GM21447 (cell line): ENCODE measurements at regions not wholly inside any gene's neighbourhood (a gene's known extent, or its start where the extent isn't known, plus 50 kb on each side); places are given as distances from the start of the nearest gene placed in this dataset.
"Not testable (repeated sequence)": the region's sequence is repeated elsewhere in the genome, so short reads cannot be mapped to it uniquely, and the experiment has no call there.

ENCODE experiments used
- ATAC-seq: cut with Tn5 transposase; IDR thresholded peaks from one replicate; pipeline ENCODE4 v1.9.1; 2021; ENCODE audit not compliant: unreplicated experiment

GRCh38 chr6:82783587-82784236, 281.9 kb downstream of the UBE3D start:
- ATAC-seq: no peak

- ATAC-seq: no peak
Measured at GRCh38 chr6:82785206-82785605, 280.4 kb downstream of the UBE3D start.

GRCh38 chr6:82786248-82786647, 279.4 kb downstream of the UBE3D start:
- no peak for ATAC-seq

GRCh38 chr6:82795940-82796339, 269.7 kb downstream of the UBE3D start:
- no peak for ATAC-seq

GRCh38 chr6:82801083-82801482, 264.6 kb downstream of the UBE3D start:
- ATAC-seq: no peak

GRCh38 chr6:82816243-82816642, 249.4 kb downstream of the UBE3D start:
- not testable (repeated sequence) for ATAC-seq

- ATAC-seq: no peak
Measured at GRCh38 chr6:82818727-82819126, 246.9 kb downstream of the UBE3D start.

GRCh38 chr6:82823361-82823760, 242.3 kb downstream of the UBE3D start:
- ATAC-seq: no peak

- no peak for ATAC-seq
Measured at GRCh38 chr6:82832811-82833210, 232.8 kb downstream of the UBE3D start.

- no peak for ATAC-seq
Measured at GRCh38 chr6:82833481-82833880, 232.2 kb downstream of the UBE3D start.

- ATAC-seq: no peak
Measured at GRCh38 chr6:82836022-82836575, 229.5 kb downstream of the UBE3D start.

GRCh38 chr6:82840571-82840970, 225.1 kb downstream of the UBE3D start:
- no peak for ATAC-seq

- ATAC-seq: no peak
Measured at GRCh38 chr6:82841309-82841708, 224.3 kb downstream of the UBE3D start.
